VCaP (cell line): ENCODE measurements at regions not wholly inside any gene's neighbourhood (a gene's known extent, or its start where the extent isn't known, plus 50 kb on each side); places are given as distances from the start of the nearest gene placed in this dataset.

ENCODE experiments used
- H3K27ac ChIP-seq: fragments of 450-650 bp; 2 replicates; pipeline ENCODE4 v1.5.1; 2017
- TF ChIP-seq, protein P1 (sequence below): fragments of 450-650 bp; conservative IDR thresholded peaks from 2 replicates; pipeline ENCODE4 v1.5.1; 2017; ENCODE audit warnings: mild to moderate bottlenecking, moderate library complexity

DNA sequence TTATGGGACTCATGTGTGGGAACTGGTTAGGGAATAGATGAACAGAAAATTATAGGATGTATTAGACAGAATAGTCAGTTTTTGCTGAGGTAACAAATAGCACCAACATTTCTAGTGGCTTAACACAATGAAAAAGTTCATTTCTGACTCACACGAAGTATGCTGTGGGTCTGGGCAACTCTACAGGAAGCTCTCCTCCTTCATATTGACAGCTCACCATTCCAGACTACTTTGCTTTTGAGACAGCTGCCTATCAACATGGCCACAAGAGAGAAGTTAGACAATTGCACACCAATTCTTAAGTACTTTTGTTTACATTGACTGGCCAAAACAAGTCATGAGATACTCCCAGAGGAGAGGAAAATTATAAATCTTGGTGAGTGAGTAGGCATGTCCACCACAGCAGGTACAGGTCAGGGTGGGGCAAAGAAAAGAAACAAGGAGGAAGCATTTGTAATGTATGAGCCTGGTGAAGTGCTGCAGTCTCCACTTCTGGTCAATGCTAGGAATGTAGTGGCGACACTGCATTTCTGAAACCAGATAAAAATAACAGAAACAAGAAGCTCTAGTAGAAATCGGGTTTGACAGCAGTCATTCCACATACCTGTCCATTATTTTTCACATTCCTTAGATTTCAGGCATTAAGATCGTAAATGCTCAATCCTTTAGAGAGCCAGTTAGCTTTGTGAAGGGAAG lies 141.6 kb downstream of the ICOS start:
- H3K27ac ChIP-seq: no peak overlapping the region
- TF ChIP-seq, protein P1, sequence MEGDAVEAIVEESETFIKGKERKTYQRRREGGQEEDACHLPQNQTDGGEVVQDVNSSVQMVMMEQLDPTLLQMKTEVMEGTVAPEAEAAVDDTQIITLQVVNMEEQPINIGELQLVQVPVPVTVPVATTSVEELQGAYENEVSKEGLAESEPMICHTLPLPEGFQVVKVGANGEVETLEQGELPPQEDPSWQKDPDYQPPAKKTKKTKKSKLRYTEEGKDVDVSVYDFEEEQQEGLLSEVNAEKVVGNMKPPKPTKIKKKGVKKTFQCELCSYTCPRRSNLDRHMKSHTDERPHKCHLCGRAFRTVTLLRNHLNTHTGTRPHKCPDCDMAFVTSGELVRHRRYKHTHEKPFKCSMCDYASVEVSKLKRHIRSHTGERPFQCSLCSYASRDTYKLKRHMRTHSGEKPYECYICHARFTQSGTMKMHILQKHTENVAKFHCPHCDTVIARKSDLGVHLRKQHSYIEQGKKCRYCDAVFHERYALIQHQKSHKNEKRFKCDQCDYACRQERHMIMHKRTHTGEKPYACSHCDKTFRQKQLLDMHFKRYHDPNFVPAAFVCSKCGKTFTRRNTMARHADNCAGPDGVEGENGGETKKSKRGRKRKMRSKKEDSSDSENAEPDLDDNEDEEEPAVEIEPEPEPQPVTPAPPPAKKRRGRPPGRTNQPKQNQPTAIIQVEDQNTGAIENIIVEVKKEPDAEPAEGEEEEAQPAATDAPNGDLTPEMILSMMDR: no peak

DNA sequence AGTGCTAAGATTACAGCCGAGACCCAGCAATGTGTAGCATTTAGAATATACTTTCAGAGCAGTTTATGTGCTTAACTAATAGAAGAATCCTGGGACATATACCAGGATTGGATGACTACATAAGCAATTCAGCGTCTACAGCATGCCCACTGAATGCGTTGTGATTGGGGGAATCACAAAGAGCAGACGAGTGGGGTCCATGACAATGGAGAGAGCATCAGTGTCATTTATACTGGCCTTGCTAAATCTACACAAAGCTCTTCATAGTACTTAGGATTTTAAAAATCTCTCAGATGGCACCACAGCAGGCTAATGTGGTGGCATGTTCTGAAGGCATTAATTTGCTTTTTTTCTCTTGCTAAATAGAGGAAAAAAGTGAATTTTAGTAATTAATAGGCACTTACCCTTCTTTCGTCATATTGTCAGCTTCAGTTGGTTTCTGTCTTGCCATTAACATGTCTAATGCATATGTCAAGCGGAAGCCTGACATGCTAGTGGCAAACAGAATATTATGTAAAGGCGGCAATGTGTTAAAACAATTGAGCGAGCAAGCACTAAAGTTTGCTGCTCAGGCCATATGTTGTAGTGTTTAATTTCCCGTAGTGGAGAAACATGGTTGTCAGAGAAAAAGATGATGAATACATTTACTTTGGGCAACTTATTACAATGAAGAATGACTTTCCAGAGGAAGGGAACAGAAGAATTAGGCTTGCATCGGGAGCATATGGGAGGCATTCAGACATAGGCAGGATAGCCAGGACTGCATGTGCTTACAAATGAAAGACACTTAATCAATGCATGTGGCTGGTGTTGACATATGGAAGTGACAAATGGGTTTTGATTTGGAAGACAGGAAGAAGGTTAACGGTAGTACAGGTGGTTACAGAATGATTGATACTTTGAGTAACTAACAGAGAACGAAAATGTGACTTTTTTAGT lies 145.2 kb downstream of the ICOS start:
- H3K27ac ChIP-seq: no peak overlapping the region
- TF ChIP-seq, protein P1: no peak

DNA sequence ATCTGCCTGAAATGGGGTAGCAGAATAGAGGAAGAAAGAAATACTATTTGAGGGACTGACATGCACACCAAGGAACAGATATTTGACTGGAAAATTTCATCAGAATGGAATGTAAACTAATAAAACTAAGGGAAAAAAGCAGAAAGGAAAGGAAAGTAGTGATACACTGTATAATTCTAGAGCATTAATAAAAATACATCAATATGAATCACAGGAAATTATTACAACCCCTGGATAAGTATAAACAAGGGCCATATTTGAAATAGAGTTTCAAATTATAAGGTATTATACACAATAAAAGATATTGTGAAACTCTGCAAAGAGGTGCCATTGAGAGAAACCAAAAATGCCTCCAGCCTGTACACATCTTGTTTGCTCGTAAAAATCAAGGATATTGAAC lies 149.6 kb downstream of the ICOS start:
- H3K27ac ChIP-seq: no peak overlapping the region
- TF ChIP-seq, protein P1: no peak

DNA sequence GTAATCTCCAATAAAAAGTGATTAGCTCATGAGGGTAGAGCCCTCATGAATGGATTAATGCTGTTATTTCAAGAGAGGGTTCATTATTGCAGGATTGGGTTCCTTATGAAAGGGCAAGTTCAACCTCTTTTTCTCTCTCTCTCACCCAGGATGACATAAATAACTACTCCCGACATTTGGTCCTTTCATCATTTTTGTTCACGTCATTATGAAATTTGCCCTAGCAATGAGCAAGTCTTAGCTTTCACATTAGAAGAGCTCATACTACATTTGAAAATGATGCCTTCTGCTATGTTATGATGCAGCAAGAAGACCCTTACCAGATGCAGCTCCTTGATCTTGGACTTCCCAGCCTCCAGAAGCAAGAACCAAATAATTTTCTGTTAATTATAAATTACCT lies 152.5 kb downstream of the ICOS start:
- no peak overlapping the region for H3K27ac ChIP-seq
- TF ChIP-seq, protein P1: no peak

DNA sequence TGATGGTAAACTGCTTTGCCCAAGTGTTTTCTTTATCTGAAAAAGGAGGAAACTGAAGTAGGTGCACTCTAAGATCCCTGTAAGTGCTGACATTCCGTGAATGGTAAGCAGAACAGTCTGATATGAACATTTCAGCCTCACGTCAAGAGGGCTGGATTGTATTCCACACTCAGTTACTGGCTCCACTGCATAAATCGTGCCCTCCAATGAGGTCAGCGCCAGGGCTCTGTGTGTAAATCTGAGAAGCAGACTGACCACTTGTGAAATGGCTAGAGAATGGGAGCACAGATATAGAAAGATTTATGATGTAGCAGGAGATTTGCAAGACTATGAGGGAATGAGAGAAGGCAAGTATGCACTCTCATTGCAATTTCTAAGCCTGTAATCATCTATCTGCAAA lies 153.0 kb downstream of the ICOS start:
- TF ChIP-seq, protein P1: no peak
- no peak overlapping the region for H3K27ac ChIP-seq

DNA sequence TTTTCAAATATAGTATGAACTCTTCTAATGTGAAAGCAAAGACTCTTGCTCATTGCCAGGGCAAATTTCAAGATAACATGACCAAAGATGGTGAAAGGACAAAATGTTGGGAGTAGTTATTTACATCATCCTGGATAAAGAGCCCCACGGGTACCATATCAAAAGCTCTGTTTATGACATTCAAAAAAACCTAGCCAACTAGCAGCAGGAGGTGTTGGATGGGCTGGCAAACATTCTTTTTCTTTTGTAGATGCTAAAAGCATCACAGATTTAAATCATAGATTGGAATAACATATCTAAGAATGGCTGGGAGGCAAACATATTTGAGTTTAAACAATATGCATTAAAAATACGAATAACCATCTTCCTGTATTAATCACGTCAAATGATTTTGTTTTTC lies 153.5 kb downstream of the ICOS start:
- TF ChIP-seq, protein P1: no peak
- H3K27ac ChIP-seq: no peak overlapping the region

DNA sequence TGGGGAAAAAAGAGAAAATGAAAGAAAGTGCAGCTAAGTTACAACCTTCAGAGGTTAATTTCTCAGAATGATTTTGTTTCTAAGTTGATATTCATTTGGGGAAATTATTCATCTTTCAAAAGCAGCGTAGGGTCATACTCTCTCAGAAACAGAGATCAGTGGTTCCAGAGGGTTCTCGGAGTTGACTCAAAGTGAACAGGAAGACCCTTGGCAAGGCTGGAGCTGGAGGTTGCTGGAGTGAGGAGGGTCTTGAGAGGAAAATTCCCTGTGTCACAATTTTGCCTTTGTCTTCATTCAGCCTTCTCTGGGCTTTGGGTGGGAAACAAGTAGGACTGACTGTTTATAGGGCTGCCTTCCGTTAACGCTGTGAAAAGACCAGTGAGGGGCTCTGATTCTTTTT lies 168.2 kb downstream of the ICOS start:
- TF ChIP-seq, protein P1: no peak

More for the DNA sequence above, 168.2 kb downstream of the ICOS start:
- H3K27ac ChIP-seq: no peak overlapping the region
